ENCODE measurements at regions not wholly inside any gene's neighbourhood (a gene's known extent, or its start where the extent isn't known, plus 50 kb on each side); places are given as distances from the start of the nearest gene placed in this dataset.

- no peak for TF ChIP-seq ZNF589 (CRISPR knock-in tag; conservative IDR thresholded peaks at IDR 0.05)
- TF ChIP-seq ZNF510 (CRISPR knock-in tag; IDR thresholded peaks at IDR 0.05; ENCODE audit: low read depth): no peak
- TF ChIP-seq ZNF546 (CRISPR knock-in tag; conservative IDR thresholded peaks at IDR 0.05): no peak
- TF ChIP-seq ZNF746 (CRISPR knock-in tag; IDR thresholded peaks at IDR 0.05): no peak
- TF ChIP-seq POGZ (CRISPR knock-in tag; IDR thresholded peaks at IDR 0.05): no peak
- TF ChIP-seq SMAD1 (CRISPR knock-in tag; IDR thresholded peaks at IDR 0.05; ENCODE audit: borderline replicate concordance, low read depth): no peak
- no peak for TF ChIP-seq PBX3 (CRISPR knock-in tag; IDR thresholded peaks at IDR 0.05; ENCODE audit: borderline replicate concordance)
- TF ChIP-seq SKIL (CRISPR knock-in tag; IDR thresholded peaks at IDR 0.05; ENCODE audit: borderline replicate concordance): no peak
- TF ChIP-seq ZNF251 (CRISPR knock-in tag; IDR thresholded peaks at IDR 0.05): no peak
- TF ChIP-seq MEIS2 (CRISPR knock-in tag; IDR thresholded peaks at IDR 0.05): no peak
- TF ChIP-seq ZNF567 (CRISPR knock-in tag; IDR thresholded peaks at IDR 0.05; ENCODE audit: borderline replicate concordance): no peak
Measured at GRCh38 chr11:70531281-70532065, 133.1 kb downstream of the CTTN start (continued).
